H9 (cell line): ENCODE measurements at regions not wholly inside any gene's neighbourhood (a gene's known extent, or its start where the extent isn't known, plus 50 kb on each side); places are given as distances from the start of the nearest gene placed in this dataset.

Experiments used
- DNase-seq: peaks from one replicate; pipeline ENCODE4 v3.0.0-alpha.2; 2017
- H2AFZ ChIP-seq: one replicate; pipeline ENCODE4 v1.6.1; 2013; ENCODE audit warnings: mild to moderate bottlenecking, low read length, control low read depth, moderate library complexity
- H2AK5ac ChIP-seq: 2 replicates; pipeline ENCODE4 v1.6.1; 2013; ENCODE audit warnings: low read length, control low read depth, mixed read lengths; ENCODE audit not compliant: insufficient read length
- H2BK120ac ChIP-seq: one replicate; pipeline ENCODE4 v1.6.1; 2013; ENCODE audit warnings: low read depth, mild to moderate bottlenecking, low read length, control low read depth, inconsistent platforms; ENCODE audit not compliant: poor library complexity, severe bottlenecking
- H2BK12ac ChIP-seq: 2 replicates; pipeline ENCODE4 v1.6.1; 2013; ENCODE audit warnings: low read length, control low read depth, mixed read lengths, low read depth; ENCODE audit not compliant: insufficient read length
- H2BK15ac ChIP-seq: 2 replicates; pipeline ENCODE4 v1.6.1; 2013; ENCODE audit warnings: low read depth, low read length, control low read depth
- H2BK20ac ChIP-seq: one replicate; pipeline ENCODE4 v1.6.1; 2013; ENCODE audit warnings: low read depth, mild to moderate bottlenecking, low read length, control low read depth, inconsistent platforms; ENCODE audit not compliant: poor library complexity, severe bottlenecking
- H2BK5ac ChIP-seq: 2 replicates; pipeline ENCODE4 v1.6.1; 2013; ENCODE audit warnings: low read length, control low read depth, mixed read lengths; ENCODE audit not compliant: insufficient read length
- H3K14ac ChIP-seq: 2 replicates; pipeline ENCODE4 v1.6.1; 2013; ENCODE audit warnings: low read length, control low read depth; ENCODE audit not compliant: insufficient read depth
- H3K18ac ChIP-seq: 2 replicates; pipeline ENCODE4 v1.6.1; 2013; ENCODE audit warnings: low read depth, mild to moderate bottlenecking, mixed read lengths, low read length, control low read depth; ENCODE audit not compliant: insufficient read length
- H3K23ac ChIP-seq: 2 replicates; pipeline ENCODE4 v1.6.1; 2013; ENCODE audit warnings: low read length, control low read depth, mixed read lengths, low read depth; ENCODE audit not compliant: insufficient read length
- H3K23me2 ChIP-seq: 2 replicates; pipeline ENCODE4 v1.6.1; 2013; ENCODE audit warnings: low read depth, mild to moderate bottlenecking, mixed read lengths, low read length, control low read depth; ENCODE audit not compliant: insufficient read length, poor library complexity, severe bottlenecking
- H3K27ac ChIP-seq: 2 replicates; pipeline ENCODE4 v1.5.1; 2013; ENCODE audit warnings: low read length, control low read depth, mixed read lengths, low read depth; ENCODE audit not compliant: insufficient read length
- H3K27me3 ChIP-seq: 2 replicates; pipeline ENCODE4 v1.6.1; 2013; ENCODE audit warnings: low read length, control low read depth, inconsistent platforms; ENCODE audit not compliant: insufficient read depth
- H3K4ac ChIP-seq: 2 replicates; pipeline ENCODE4 v1.6.1; 2013; ENCODE audit warnings: low read depth, mild to moderate bottlenecking, control low read depth, inconsistent platforms, low read length, moderate library complexity
- H3K4me1 ChIP-seq: 2 replicates; pipeline ENCODE4 v1.6.1; 2013; ENCODE audit warnings: low read length, control low read depth, inconsistent platforms; ENCODE audit not compliant: insufficient read depth
- H3K4me2 ChIP-seq: 2 replicates; pipeline ENCODE4 v1.6.1; 2013; ENCODE audit warnings: low read length, control low read depth, mixed read lengths; ENCODE audit not compliant: insufficient read length, insufficient read depth
- H3K56ac ChIP-seq: 2 replicates; pipeline ENCODE4 v1.6.1; 2013; ENCODE audit warnings: low read depth, mild to moderate bottlenecking, mixed read lengths, low read length, control low read depth; ENCODE audit not compliant: insufficient read length
- H3K79me1 ChIP-seq: 2 replicates; pipeline ENCODE4 v1.6.1; 2013; ENCODE audit warnings: low read depth, mild to moderate bottlenecking, moderate library complexity, low read length, control low read depth, inconsistent platforms; ENCODE audit not compliant: insufficient read depth, poor library complexity, severe bottlenecking
- H3K79me2 ChIP-seq: 2 replicates; pipeline ENCODE4 v1.6.1; 2013; ENCODE audit warnings: low read length, control low read depth, inconsistent platforms; ENCODE audit not compliant: insufficient read depth
- H3K9ac ChIP-seq: 2 replicates; pipeline ENCODE4 v1.6.1; 2013; ENCODE audit warnings: low read length, control low read depth, mixed read lengths; ENCODE audit not compliant: insufficient read length; ENCODE audit errors: extremely low read depth
- H3K9me3 ChIP-seq: one replicate; pipeline ENCODE4 v1.6.1; 2013; ENCODE audit warnings: low read depth, low read length, inconsistent platforms; ENCODE audit not compliant: control insufficient read depth
- H3T11ph ChIP-seq: one replicate; pipeline ENCODE4 v1.6.1; 2013; ENCODE audit warnings: mild to moderate bottlenecking, low read length, control low read depth, inconsistent platforms
- H4K20me1 ChIP-seq: one replicate; pipeline ENCODE4 v1.6.1; 2013; ENCODE audit not compliant: control insufficient read depth, insufficient read length, insufficient read depth
- H4K5ac ChIP-seq: 2 replicates; pipeline ENCODE4 v1.6.1; 2013; ENCODE audit warnings: low read depth, mild to moderate bottlenecking, mixed read lengths, low read length, control low read depth; ENCODE audit not compliant: insufficient read length
- H4K8ac ChIP-seq: replicated peaks from 2 replicates; pipeline ENCODE4 v1.6.1; 2013; ENCODE audit warnings: low read length, control low read depth, mixed read lengths, low read depth; ENCODE audit not compliant: insufficient read length
- H4K91ac ChIP-seq: 2 replicates; pipeline ENCODE4 v1.6.1; 2013; ENCODE audit warnings: low read depth, mild to moderate bottlenecking, moderate library complexity, mixed read lengths, low read length, control low read depth; ENCODE audit not compliant: insufficient read length
- H3K27ac Mint-ChIP-seq, 3 experiments: 2 replicates in 2 of 3; 3 replicates in 1 of 3; pipeline ENCODE4 v1.8.0; 2020 to 2021; ENCODE audit warnings: mixed read lengths in 3 of 3, mild to moderate bottlenecking in 1 of 3, moderate library complexity in 1 of 3
- H3K27me3 Mint-ChIP-seq: 2 replicates; pipeline ENCODE4 v1.8.0; 2021; ENCODE audit warnings: low read depth, mild to moderate bottlenecking, moderate library complexity, mixed read lengths
- H3K36me3 Mint-ChIP-seq, 3 experiments: 2 replicates in 2 of 3; 3 replicates in 1 of 3; pipeline ENCODE4 v1.8.0; 2020 to 2021; ENCODE audit warnings: low read depth in 3 of 3, mixed read lengths in 3 of 3; ENCODE audit not compliant: insufficient read depth in 1 of 3
- H3K4me1 Mint-ChIP-seq, 2 experiments: 2 replicates each; pipeline ENCODE4 v1.8.0; 2020; ENCODE audit warnings: mixed read lengths in 2 of 2
- H3K4me3 Mint-ChIP-seq, 2 experiments: 2 replicates in 1 of 2; 3 replicates in 1 of 2; pipeline ENCODE4 v1.8.0; 2020 to 2021; ENCODE audit warnings: mild to moderate bottlenecking in 2 of 2, mixed read lengths in 2 of 2, moderate library complexity in 1 of 2
- H3K9me3 Mint-ChIP-seq, 2 experiments: 2 replicates in 1 of 2; 3 replicates in 1 of 2; pipeline ENCODE4 v1.8.0; 2020; ENCODE audit warnings: mild to moderate bottlenecking in 2 of 2, mixed read lengths in 2 of 2, moderate library complexity in 1 of 2
- TF ChIP-seq, protein P1 (sequence below): fragments of 200-600 bp; sonication (generic); conservative IDR thresholded peaks from 3 replicates; pipeline ENCODE4 v1.8.0; 2021; ENCODE audit warnings: antibody characterized with exemption, mild to moderate bottlenecking

DNA sequence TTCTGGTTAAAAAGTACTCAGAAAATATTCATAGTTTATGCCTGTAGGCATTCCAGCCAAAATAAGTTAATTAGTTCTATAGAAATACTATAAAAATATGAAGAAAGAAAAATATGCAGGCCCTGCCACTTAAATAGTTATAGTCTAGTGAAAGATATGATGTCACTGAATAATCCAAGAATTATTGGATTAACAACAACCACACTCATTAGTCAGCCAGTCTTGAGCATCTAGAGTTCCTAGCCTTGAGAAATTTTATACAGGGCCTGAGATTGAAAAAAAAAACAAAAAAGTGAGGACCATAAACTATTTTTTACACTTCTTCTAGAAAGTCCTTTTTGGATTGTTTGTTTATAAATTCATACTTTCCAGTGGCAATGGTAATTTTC is 823.0 kb downstream of the FAT4 start:
- no peak overlapping the region for H3K27ac Mint-ChIP-seq
- H3K9me3 Mint-ChIP-seq: peaks cover 23 to 26% of the 10 kb centered on the region in 2 experiments

More for the DNA sequence above, 823.0 kb downstream of the FAT4 start:
- H4K8ac ChIP-seq: no peak overlapping the region
- peaks cover 11% of the 10 kb centered on the region for H3K9me3 ChIP-seq
- H4K5ac ChIP-seq: no peak overlapping the region
- H2AFZ ChIP-seq: no peak overlapping the region
- no peak overlapping the region for H3K4me2 ChIP-seq
- Mint-ChIP-seq H3K27me3 (no peaks in the 10 kb centered on the region), H3K36me3 (peaks cover 11 to 24% (median 14%) of the 10 kb centered on the region in 3 experiments), H3K4me1 (no peaks in the 10 kb centered on the region), H3K4me3 (no peak overlapping the region)
- no peak overlapping the region for H3K4ac ChIP-seq
- H3K27me3 ChIP-seq: no peaks in the 10 kb centered on the region
- H3K14ac ChIP-seq: no peak overlapping the region
- no peak overlapping the region for H3K9ac ChIP-seq
- H3T11ph ChIP-seq: no peak overlapping the region
- no peaks in the 10 kb centered on the region for H3K4me1 ChIP-seq
- no peak overlapping the region for H2BK20ac ChIP-seq
- H3K79me1 ChIP-seq: no peaks in the 10 kb centered on the region
- TF ChIP-seq, protein P1, sequence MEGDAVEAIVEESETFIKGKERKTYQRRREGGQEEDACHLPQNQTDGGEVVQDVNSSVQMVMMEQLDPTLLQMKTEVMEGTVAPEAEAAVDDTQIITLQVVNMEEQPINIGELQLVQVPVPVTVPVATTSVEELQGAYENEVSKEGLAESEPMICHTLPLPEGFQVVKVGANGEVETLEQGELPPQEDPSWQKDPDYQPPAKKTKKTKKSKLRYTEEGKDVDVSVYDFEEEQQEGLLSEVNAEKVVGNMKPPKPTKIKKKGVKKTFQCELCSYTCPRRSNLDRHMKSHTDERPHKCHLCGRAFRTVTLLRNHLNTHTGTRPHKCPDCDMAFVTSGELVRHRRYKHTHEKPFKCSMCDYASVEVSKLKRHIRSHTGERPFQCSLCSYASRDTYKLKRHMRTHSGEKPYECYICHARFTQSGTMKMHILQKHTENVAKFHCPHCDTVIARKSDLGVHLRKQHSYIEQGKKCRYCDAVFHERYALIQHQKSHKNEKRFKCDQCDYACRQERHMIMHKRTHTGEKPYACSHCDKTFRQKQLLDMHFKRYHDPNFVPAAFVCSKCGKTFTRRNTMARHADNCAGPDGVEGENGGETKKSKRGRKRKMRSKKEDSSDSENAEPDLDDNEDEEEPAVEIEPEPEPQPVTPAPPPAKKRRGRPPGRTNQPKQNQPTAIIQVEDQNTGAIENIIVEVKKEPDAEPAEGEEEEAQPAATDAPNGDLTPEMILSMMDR: no peak
- H2BK15ac ChIP-seq: no peak overlapping the region
- H4K91ac ChIP-seq: no peak overlapping the region
- H2BK5ac ChIP-seq: no peak overlapping the region
- no peaks in the 10 kb centered on the region for H4K20me1 ChIP-seq
- H3K79me2 ChIP-seq: no peaks in the 10 kb centered on the region
- H3K18ac ChIP-seq: no peak overlapping the region
- no peaks in the 10 kb centered on the region for H3K23me2 ChIP-seq
- H2BK12ac ChIP-seq: no peak overlapping the region
- no peak for DNase-seq
- H3K23ac ChIP-seq: no peak overlapping the region
- H3K56ac ChIP-seq: no peak overlapping the region
- H3K27ac ChIP-seq: no peak overlapping the region
- H2BK120ac ChIP-seq: no peak overlapping the region
- no peak overlapping the region for H2AK5ac ChIP-seq
